GM21825 (cell line): ENCODE measurements at regions not wholly inside any gene's neighbourhood (a gene's known extent, or its start where the extent isn't known, plus 50 kb on each side); places are given as distances from the start of the nearest gene placed in this dataset.
"Not testable (repeated sequence)": the region's sequence is repeated elsewhere in the genome, so short reads cannot be mapped to it uniquely, and the experiment has no call there.

ENCODE experiments used
- ATAC-seq: cut with Tn5 transposase; IDR thresholded peaks from one replicate; pipeline ENCODE4 v1.9.1; 2021; ENCODE audit warnings: mild to moderate bottlenecking, moderate library complexity; ENCODE audit not compliant: unreplicated experiment

GRCh38 chr7:81839708-81840369 is 70.0 kb upstream of the HGF start:
- peak; percentile 76 for ATAC-seq

- ATAC-seq = no peak
These were observed 63.6 kb upstream of the HGF start for GRCh38 chr7:81833401-81833800.

- no peak for ATAC-seq
These were observed 62.0 kb upstream of the HGF start for GRCh38 chr7:81831883-81832282.

GRCh38 chr7:81829511-81829910 is 59.7 kb upstream of the HGF start:
- not testable (repeated sequence) for ATAC-seq

GRCh38 chr7:81822811-81823210 is 53.0 kb upstream of the HGF start:
- ATAC-seq = no peak

- ATAC-seq = no peak
These were observed 50.0 kb upstream of the HGF start for GRCh38 chr7:81819861-81820260.
